AG09309 (cell line): ENCODE measurements at regions not wholly inside any gene's neighbourhood (a gene's known extent, or its start where the extent isn't known, plus 50 kb on each side); places are given as distances from the start of the nearest gene placed in this dataset.

Experiments used
- DNase-seq: peaks from one replicate; pipeline ENCODE4 v3.0.0-alpha.2; 2010; ENCODE audit warnings: low read depth
- H3K4me3 ChIP-seq: 2 replicates; pipeline ENCODE4 v1.5.1; 2011; ENCODE audit warnings: mild to moderate bottlenecking, low read depth, low read length, moderate library complexity; ENCODE audit not compliant: control insufficient read depth
- TF ChIP-seq, protein P1 (sequence below): IDR thresholded peaks from 2 replicates; pipeline ENCODE4 v1.5.1; 2011; ENCODE audit warnings: mild to moderate bottlenecking, low read depth, low read length, inconsistent platforms; ENCODE audit not compliant: insufficient read depth, control insufficient read depth; ENCODE audit errors: missing control alignments

- no peak for DNase-seq
- TF ChIP-seq, protein P1, sequence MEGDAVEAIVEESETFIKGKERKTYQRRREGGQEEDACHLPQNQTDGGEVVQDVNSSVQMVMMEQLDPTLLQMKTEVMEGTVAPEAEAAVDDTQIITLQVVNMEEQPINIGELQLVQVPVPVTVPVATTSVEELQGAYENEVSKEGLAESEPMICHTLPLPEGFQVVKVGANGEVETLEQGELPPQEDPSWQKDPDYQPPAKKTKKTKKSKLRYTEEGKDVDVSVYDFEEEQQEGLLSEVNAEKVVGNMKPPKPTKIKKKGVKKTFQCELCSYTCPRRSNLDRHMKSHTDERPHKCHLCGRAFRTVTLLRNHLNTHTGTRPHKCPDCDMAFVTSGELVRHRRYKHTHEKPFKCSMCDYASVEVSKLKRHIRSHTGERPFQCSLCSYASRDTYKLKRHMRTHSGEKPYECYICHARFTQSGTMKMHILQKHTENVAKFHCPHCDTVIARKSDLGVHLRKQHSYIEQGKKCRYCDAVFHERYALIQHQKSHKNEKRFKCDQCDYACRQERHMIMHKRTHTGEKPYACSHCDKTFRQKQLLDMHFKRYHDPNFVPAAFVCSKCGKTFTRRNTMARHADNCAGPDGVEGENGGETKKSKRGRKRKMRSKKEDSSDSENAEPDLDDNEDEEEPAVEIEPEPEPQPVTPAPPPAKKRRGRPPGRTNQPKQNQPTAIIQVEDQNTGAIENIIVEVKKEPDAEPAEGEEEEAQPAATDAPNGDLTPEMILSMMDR, result no peak
- H3K4me3 ChIP-seq, result no peak overlapping the region
Measured at GRCh38 chrX:40333344-40333743, 235.6 kb upstream of the BCOR start.

- no peak overlapping the region for H3K4me3 ChIP-seq
- TF ChIP-seq, protein P1, result no peak
- DNase-seq, result no peak
Measured at GRCh38 chrX:40331762-40332161, 234.0 kb upstream of the BCOR start.

GRCh38 chrX:40331353-40331752 lies 233.6 kb upstream of the BCOR start:
- TF ChIP-seq, protein P1, result no peak
- DNase-seq, result no peak
- H3K4me3 ChIP-seq, result no peak overlapping the region

DNA sequence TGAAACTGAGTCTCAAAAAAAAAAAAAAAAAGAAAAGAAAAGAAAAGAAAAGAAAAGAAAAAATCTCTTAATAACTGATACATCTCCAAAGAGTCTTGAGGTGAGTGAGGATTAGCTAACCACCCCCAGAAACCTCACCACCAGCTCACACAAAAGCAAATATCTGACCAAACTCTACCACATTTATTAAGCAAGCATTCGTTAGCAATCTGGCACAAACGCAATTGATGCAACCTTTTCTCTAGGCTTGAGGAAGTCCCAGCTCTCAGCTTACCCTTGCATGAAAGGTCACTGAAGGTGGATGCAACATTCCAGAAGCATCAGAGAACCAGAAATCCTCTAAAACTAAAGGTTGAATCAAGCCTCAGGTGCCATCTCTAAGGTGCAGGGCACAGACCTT lies 231.9 kb upstream of the BCOR start:
- TF ChIP-seq, protein P1, result no peak

DNA sequence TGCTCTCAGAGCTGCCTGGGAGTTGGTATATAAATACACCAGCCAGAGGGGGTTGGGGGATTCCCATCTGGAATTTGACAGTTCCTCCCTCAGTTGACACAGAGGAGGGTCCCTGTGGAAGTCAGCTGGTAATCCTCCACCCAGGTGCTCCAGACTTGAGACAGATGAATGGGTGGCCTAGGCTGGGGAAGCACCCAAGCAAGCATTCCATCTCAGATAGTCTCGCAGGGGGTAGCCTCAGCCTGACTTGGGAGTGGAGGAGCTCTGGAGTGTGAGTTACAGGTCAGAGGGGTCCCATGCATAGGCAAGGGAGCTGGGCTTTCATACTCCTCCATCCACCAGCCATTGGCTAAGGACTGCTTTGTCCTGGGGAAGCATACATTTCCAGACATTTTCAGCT lies 229.3 kb upstream of the BCOR start:
- no peak for DNase-seq
- no peak overlapping the region for H3K4me3 ChIP-seq
- TF ChIP-seq, protein P1, result no peak

More for the DNA sequence above, 231.9 kb upstream of the BCOR start:
- H3K4me3 ChIP-seq, result no peak overlapping the region
- DNase-seq, result no peak

DNA sequence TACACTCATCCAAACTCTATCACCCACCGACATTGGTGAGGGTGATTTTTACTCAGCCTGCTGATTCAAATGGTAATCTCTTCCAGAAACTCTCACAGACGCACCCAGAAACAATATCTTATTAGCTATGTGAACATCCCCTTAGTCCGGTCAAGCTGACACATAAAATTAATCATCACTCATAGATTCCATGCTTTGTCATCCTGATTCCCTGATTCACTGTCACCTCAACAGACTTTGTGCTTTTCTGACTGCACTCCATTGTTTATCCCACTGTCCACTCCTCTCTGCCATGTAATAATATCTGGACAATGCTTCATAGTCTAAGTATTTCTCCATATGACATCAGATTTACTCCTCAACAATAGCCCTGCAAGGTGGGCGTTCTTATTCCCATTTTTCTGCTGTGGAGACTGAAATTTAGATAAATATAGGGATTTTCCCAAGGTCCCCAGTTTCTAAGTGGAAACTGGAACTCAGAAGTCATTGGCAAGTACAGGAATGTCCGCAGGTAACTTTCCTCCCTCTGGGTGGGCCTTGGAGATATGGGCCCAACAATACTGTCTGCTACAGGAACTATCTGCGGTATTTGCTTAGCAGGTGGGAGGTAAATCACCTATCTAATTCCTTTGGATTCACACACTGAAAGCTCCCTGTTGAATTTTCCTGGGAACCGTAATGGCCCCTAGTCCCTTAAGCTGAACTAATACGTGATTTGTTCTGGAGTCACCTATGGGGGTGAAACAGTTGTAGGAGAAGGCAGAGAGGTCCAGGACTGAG lies 228.6 kb upstream of the BCOR start:
- no peak overlapping the region for H3K4me3 ChIP-seq
- TF ChIP-seq, protein P1, result no peak
- no peak for DNase-seq
